ENCODE measurements at regions not wholly inside any gene's neighbourhood (a gene's known extent, or its start where the extent isn't known, plus 50 kb on each side); places are given as distances from the start of the nearest gene placed in this dataset.
"Not testable (repeated sequence)": the region's sequence is repeated elsewhere in the genome, so short reads cannot be mapped to it uniquely, and the experiment has no call there.

- no peak for DNase-seq (ENCODE audit: low read depth)
- Histone ChIP-seq H3K36me3 (ENCODE audit: control insufficient read depth, insufficient read depth, low read length) (no peaks in the 10 kb centered on the region), H3K4me3 (ENCODE audit: low read depth, low read length) (no peak overlapping the region), H3K27me3 (ENCODE audit: control insufficient read depth, insufficient read depth, low read length) (no peaks in the 10 kb centered on the region)
- no peak for TF ChIP-seq CTCF (IDR thresholded peaks at IDR 0.05; ENCODE audit: insufficient read depth, low read length, poor library complexity, severe bottlenecking)
These were observed 144.5 kb upstream of the KCNJ15 start for GRCh38 chr21:38112219-38112789.

- Histone ChIP-seq H3K36me3 (ENCODE audit: control insufficient read depth, insufficient read depth, low read length) (no peaks in the 10 kb centered on the region), H3K27me3 (ENCODE audit: control insufficient read depth, insufficient read depth, low read length) (no peaks in the 10 kb centered on the region), H3K4me3 (ENCODE audit: low read depth, low read length) (no peak overlapping the region)
- no peak for TF ChIP-seq CTCF (IDR thresholded peaks at IDR 0.05; ENCODE audit: insufficient read depth, low read length, poor library complexity, severe bottlenecking)
- no peak for DNase-seq (ENCODE audit: low read depth)
These were observed 142.0 kb upstream of the KCNJ15 start for GRCh38 chr21:38114717-38115333.

GRCh38 chr21:38115870-38116269 is 140.9 kb upstream of the KCNJ15 start:
- TF ChIP-seq CTCF (IDR thresholded peaks at IDR 0.05; ENCODE audit: insufficient read depth, low read length, poor library complexity, severe bottlenecking), result no peak
- DNase-seq (ENCODE audit: low read depth), result no peak
- Histone ChIP-seq H3K36me3 (ENCODE audit: control insufficient read depth, insufficient read depth, low read length) (no peaks in the 10 kb centered on the region), H3K27me3 (ENCODE audit: control insufficient read depth, insufficient read depth, low read length) (no peaks in the 10 kb centered on the region), H3K4me3 (ENCODE audit: low read depth, low read length) (no peak overlapping the region)

- H3K27me3 ChIP-seq (ENCODE audit: control insufficient read depth, insufficient read depth, low read length), result no peaks in the 10 kb centered on the region
- H3K36me3 ChIP-seq (ENCODE audit: control insufficient read depth, insufficient read depth, low read length), result no peaks in the 10 kb centered on the region
- no peak overlapping the region for H3K4me3 ChIP-seq (ENCODE audit: low read depth, low read length)
- no peak for TF ChIP-seq CTCF (IDR thresholded peaks at IDR 0.05; ENCODE audit: insufficient read depth, low read length, poor library complexity, severe bottlenecking)
- DNase-seq (ENCODE audit: low read depth), result no peak
These were observed 137.0 kb upstream of the KCNJ15 start for GRCh38 chr21:38119793-38120192.

- not testable (repeated sequence) for H3K36me3 ChIP-seq (ENCODE audit: control insufficient read depth, insufficient read depth, low read length); H3K4me3 ChIP-seq (ENCODE audit: low read depth, low read length); H3K27me3 ChIP-seq (ENCODE audit: control insufficient read depth, insufficient read depth, low read length); DNase-seq (ENCODE audit: low read depth)
These were observed 136.2 kb upstream of the KCNJ15 start for GRCh38 chr21:38120679-38120983.

GRCh38 chr21:38120984-38121855 is 135.6 kb upstream of the KCNJ15 start:
- TF ChIP-seq CTCF (IDR thresholded peaks at IDR 0.05; ENCODE audit: insufficient read depth, low read length, poor library complexity, severe bottlenecking), result no peak
- Histone ChIP-seq H3K27me3 (ENCODE audit: control insufficient read depth, insufficient read depth, low read length) (no peaks in the 10 kb centered on the region), H3K36me3 (ENCODE audit: control insufficient read depth, insufficient read depth, low read length) (no peaks in the 10 kb centered on the region), H3K4me3 (ENCODE audit: low read depth, low read length) (no peak overlapping the region)
- DNase-seq (ENCODE audit: low read depth), result no peak
